Fibroblast of mammary gland (primary cell): ENCODE measurements at regions not wholly inside any gene's neighbourhood (a gene's known extent, or its start where the extent isn't known, plus 50 kb on each side); places are given as distances from the start of the nearest gene placed in this dataset.
"Not testable (repeated sequence)": the region's sequence is repeated elsewhere in the genome, so short reads cannot be mapped to it uniquely, and the experiment has no call there.

ENCODE experiments used
- DNase-seq: peaks from one replicate; pipeline ENCODE4 v3.0.0-alpha.2; 2010; ENCODE audit warnings: low read depth
- H3K4me3 ChIP-seq: 2 replicates; pipeline ENCODE4 v1.5.1; 2011; ENCODE audit warnings: low read depth, mild to moderate bottlenecking, low read length, moderate library complexity; ENCODE audit not compliant: control insufficient read depth
- TF ChIP-seq, protein P1 (sequence below): conservative IDR thresholded peaks from 2 replicates; pipeline ENCODE4 v1.5.1; 2011; ENCODE audit warnings: low read depth, low read length, inconsistent platforms; ENCODE audit not compliant: control insufficient read depth, insufficient read depth

DNA sequence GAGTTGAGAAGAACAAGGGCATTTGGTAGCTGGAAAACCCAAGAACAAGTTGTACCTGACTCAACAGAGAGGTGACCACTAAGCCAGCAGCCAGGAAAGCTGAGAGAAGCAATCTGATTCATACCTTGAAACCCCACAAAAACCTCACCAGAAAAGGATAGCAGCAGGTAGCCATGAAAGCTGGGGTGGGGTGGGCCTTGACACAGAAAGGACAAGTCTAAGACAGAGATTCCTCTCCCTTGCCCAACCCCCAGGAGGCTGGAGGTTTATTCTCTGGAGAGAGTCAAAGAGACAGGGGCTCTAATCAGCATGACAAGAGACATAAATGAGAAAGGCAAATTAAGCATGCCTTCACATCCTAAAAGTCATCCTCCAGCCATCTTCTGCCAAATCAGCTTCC is 151.7 kb upstream of the DST start:
- DNase-seq, result no peak
- TF ChIP-seq, protein P1, sequence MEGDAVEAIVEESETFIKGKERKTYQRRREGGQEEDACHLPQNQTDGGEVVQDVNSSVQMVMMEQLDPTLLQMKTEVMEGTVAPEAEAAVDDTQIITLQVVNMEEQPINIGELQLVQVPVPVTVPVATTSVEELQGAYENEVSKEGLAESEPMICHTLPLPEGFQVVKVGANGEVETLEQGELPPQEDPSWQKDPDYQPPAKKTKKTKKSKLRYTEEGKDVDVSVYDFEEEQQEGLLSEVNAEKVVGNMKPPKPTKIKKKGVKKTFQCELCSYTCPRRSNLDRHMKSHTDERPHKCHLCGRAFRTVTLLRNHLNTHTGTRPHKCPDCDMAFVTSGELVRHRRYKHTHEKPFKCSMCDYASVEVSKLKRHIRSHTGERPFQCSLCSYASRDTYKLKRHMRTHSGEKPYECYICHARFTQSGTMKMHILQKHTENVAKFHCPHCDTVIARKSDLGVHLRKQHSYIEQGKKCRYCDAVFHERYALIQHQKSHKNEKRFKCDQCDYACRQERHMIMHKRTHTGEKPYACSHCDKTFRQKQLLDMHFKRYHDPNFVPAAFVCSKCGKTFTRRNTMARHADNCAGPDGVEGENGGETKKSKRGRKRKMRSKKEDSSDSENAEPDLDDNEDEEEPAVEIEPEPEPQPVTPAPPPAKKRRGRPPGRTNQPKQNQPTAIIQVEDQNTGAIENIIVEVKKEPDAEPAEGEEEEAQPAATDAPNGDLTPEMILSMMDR, result no peak

DNA sequence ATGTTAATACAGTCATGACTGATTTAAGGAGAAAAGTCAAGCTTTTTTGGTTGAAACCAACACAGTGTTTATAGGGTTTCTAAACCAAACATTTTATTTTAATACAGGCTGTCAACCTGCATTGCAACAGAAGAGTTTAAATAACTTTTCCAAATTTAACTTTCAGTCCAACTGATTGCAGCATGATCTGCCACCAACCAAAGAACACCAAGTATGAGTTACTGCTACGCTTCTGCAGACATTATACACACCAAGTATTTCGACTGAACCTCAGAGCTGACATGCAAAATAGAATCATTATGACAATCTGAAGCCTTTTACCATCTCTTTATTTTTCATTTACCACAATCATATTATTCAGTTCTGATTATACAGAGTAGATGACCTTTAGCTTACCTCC is 151.2 kb upstream of the DST start:
- no peak for DNase-seq

More for the DNA sequence above, 151.7 kb upstream of the DST start:
- H3K4me3 ChIP-seq, result no peak overlapping the region

DNA sequence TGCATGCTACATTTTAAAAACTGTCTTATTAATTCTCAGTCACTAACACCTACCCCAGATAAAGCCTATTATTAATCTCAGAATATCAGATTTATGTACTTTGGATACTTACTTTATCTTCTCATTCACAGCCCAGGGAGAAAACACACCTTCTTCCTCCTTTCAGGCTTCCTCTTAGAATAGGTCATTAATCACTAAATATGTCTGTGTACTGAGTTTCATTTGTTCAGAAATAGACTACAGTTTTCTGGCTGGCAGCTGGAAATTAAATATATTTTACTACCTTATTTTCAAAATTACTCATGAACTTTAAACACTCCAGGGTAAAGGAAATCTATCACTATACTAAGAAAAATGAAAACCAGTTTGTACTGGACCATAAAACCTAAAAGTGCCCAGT is 147.7 kb upstream of the DST start:
- DNase-seq, result no peak
- no peak overlapping the region for H3K4me3 ChIP-seq
- TF ChIP-seq, protein P1, result no peak

More for the DNA sequence above, 151.2 kb upstream of the DST start:
- TF ChIP-seq, protein P1, result no peak
- no peak overlapping the region for H3K4me3 ChIP-seq

DNA sequence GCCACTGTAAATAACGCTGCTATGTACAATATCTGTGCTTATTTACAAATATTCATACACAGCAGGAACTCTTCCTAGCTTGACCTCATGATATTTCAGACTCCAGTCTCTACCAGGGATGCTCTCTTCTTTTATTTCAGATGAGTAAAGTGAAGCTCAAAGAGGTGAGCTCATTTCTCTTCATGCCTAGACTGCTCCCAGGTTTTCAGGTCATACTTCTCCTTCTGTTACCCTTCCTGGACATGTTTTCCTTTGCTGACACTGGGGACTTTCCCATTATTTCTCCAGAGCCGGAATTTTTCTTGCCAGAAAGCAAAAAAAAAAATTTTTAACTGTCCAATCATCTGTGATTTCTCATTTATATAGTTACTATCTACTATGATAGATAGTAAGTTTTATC is 147.2 kb upstream of the DST start:
- TF ChIP-seq, protein P1, result no peak
- no peak overlapping the region for H3K4me3 ChIP-seq
- no peak for DNase-seq

DNA sequence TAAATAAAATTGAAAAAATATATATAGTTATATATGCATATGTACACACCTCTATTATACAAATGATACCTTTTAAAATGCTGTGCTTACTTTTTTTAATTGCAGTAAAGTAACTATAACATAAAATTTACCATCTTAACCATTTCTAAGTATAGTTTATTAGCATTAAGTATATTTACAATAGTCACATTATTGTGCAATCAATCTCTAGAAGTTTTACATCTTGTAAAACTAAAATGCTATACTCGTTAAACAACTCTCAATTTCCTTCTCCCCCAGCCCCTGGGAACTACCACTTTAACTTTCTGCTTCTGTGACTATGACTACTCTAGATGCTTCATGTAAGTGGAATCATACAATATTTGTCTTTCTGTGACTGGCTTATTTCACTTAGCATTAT is 146.7 kb upstream of the DST start:
- no peak overlapping the region for H3K4me3 ChIP-seq
- DNase-seq, result no peak
- TF ChIP-seq, protein P1, result no peak

DNA sequence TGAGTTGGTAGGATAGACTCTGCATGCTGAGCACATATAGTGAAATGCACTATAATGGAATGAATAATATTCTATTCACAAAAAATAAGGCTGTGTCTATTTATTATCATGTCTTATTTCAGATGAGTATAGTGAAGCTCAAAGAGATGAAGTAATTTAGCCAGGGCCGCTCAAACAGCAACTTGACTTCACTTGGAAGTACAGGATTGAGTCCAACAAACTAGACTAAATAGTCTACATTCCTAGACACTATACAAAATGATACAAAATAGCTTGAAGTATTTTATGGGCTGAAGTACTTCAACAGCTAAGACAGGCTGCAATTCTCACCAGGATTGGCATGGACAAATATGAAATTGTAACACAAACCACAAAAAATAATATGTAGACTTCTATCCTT is 144.5 kb upstream of the DST start:
- H3K4me3 ChIP-seq, result no peak overlapping the region
- DNase-seq, result no peak
- TF ChIP-seq, protein P1, result no peak

DNA sequence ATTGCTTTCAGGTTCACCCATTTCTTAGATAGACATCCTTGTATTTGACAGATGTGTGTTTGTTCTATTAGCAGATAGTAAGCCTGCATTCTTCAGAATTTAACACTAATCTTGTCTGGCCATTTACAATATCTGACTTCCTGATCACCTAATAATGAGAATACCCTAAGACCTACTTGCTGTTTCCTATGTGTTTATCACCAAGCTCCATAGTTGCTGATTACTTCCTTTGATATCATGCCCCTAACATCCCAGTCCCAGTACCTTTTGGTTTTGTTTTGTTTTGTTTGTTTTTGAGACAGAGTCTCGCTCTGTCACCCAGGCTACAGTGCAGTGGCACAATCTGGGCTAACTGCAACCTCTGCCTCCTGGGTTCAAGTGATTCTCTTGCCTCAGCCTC is 143.6 kb upstream of the DST start:
- H3K4me3 ChIP-seq, result no peak overlapping the region
- TF ChIP-seq, protein P1, result no peak
- no peak for DNase-seq

DNA sequence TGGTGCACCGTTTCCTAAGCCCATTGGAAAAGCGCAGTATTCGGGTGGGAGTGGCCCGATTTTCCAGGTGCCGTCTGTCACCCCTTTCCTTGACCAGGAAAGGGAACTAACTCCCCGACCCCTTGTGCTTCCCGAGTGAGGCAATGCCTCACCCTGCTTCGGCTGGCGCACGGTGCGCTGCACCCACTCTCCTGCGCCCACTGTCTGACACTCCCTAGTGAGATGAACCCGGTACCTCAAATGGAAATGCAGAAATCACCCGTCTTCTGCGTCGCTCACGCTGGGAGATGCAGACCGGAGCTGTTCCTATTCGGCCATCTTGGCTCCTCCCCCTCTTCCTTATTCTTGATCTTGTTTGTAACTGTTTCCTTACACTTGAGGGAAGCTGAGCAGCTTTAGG is 142.8 kb upstream of the DST start:
- not testable (repeated sequence) for DNase-seq, H3K4me3 ChIP-seq

DNA sequence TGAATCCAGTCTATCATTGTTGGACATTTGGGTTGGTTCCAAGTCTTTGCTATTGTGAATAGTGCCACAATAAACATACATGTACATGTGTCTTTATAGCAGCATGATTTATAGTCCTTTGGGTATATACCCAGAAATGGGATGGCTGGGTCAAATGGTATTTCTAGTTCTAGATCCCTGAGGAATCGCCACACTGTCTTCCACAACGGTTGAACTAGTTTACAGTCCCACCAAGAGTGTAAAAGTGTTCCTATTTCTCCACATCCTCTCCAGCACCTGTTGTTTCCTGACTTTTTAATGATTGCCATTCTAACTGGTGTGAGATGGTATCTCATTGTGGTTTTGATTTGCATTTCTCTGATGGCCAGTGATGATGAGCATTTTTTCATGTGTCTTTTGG is 137.4 kb upstream of the DST start:
- not testable (repeated sequence) for H3K4me3 ChIP-seq, DNase-seq

DNA sequence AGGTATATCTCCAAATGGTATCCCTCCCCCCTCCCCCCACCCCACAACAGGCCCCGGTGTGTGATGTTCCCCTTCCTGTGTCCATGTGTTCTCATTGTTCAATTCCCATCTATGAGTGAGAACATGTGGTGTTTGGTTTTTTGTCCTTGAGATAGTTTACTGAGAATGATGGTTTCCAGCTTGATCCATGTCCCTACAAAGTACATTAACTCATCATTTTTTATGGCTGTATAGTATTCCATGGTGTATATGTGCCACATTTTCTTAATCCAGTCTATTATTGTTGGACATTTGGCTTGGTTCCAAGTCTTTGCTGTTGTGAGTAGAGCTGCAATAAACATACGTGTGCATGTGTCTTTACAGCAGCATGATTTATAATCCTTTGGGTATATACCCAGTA is 135.8 kb upstream of the DST start:
- not testable (repeated sequence) for H3K4me3 ChIP-seq, DNase-seq
